B cell (primary cell): ENCODE measurements at regions not wholly inside any gene's neighbourhood (a gene's known extent, or its start where the extent isn't known, plus 50 kb on each side); places are given as distances from the start of the nearest gene placed in this dataset.

Experiments used
- ATAC-seq: fragments of 200-7000 bp; cut with Tn5 transposase; one replicate; pipeline ENCODE4 v1.10.0; 2021; ENCODE audit warnings: low read depth, mild to moderate bottlenecking, moderate number of reproducible peaks, moderate library complexity
- CTCF ChIA-PET: fragments of 350-600 bp; sonication (Branson Sonifier 250); formaldehyde crosslinking; loops from one replicate; lab custom pipeline; 2021; ENCODE audit warnings: antibody characterized with exemption, inconsistent platforms; lab: Charles Lee
- POLR2A ChIA-PET: fragments of 350-600 bp; sonication (Branson Sonifier 250); formaldehyde crosslinking; loops from one replicate; lab custom pipeline; 2021; ENCODE audit warnings: antibody characterized with exemption; lab: Charles Lee
- DNase-seq: peaks from one replicate; pipeline ENCODE4 v3.0.0; 2013
- H2AFZ ChIP-seq: 2 replicates; pipeline ENCODE4 v1.6.1; 2012; ENCODE audit warnings: mild to moderate bottlenecking, low read depth, low read length; ENCODE audit not compliant: insufficient read depth, poor library complexity, severe bottlenecking
- H3K27ac ChIP-seq, 2 donors: 1 replicate in 1 of 2; 2 replicates in 1 of 2; pipeline ENCODE4 v1.5.1; 2012 to 2013; ENCODE audit warnings: low read length in 2 of 2, mild to moderate bottlenecking in 2 of 2, moderate library complexity in 1 of 2
- H3K27me3 ChIP-seq, 4 experiments: fragments of 200-600 bp in 1 of 4; sonication (generic) in 1 of 4; replicated peaks in 1 of 4; 1 replicate in 2 of 4; 2 replicates in 2 of 4; pipeline versions ENCODE4 v1.6.1 to v1.7.0; 2013 to 2016; ENCODE audit warnings: low read length in 3 of 4, mild to moderate bottlenecking in 2 of 4, mixed read lengths in 1 of 4, moderate library complexity in 1 of 4; ENCODE audit not compliant: insufficient read depth in 4 of 4, control insufficient read depth in 3 of 4; ENCODE audit errors: control extremely low read depth in 1 of 4
- H3K36me3 ChIP-seq, 2 experiments: replicated peaks in 1 of 2; 1 replicate in 1 of 2; 2 replicates in 1 of 2; pipeline versions ENCODE4 v1.6.1 to v1.7.1; 2013; ENCODE audit warnings: low read length in 1 of 2; ENCODE audit not compliant: insufficient read depth in 2 of 2, control insufficient read depth in 1 of 2; ENCODE audit errors: control extremely low read depth in 1 of 2, extremely low read depth in 1 of 2
- H3K4me1 ChIP-seq, 2 donors: fragments of 200-600 bp in 1 of 2; sonication (generic) in 1 of 2; 1 replicate in 1 of 2; 2 replicates in 1 of 2; pipeline versions ENCODE4 v1.5.1 to v1.6.1; 2013 to 2017; ENCODE audit warnings: low read length in 2 of 2; ENCODE audit not compliant: control insufficient read depth in 2 of 2, insufficient read depth in 2 of 2
- H3K4me2 ChIP-seq: replicated peaks from 2 replicates; pipeline ENCODE3; 2012; ENCODE audit warnings: mild to moderate bottlenecking, low read depth, low read length; ENCODE audit not compliant: poor library complexity, severe bottlenecking
- H3K4me3 ChIP-seq, 5 experiments: fragments of 200-600 bp in 1 of 5; sonication (generic) in 1 of 5; 1 replicate in 3 of 5; 2 replicates in 2 of 5; pipeline versions ENCODE4 v1.5.1 to v1.7.0; 2011 to 2016; ENCODE audit warnings: low read length in 4 of 5, mild to moderate bottlenecking in 4 of 5, low read depth in 2 of 5, control low read depth in 1 of 5, moderate library complexity in 1 of 5; ENCODE audit not compliant: insufficient read depth in 1 of 5; ENCODE audit errors: control extremely low read depth in 1 of 5, extremely low read depth in 1 of 5
- H3K79me2 ChIP-seq: fragments of 200-600 bp; sonication (generic); one replicate; pipeline ENCODE4 v1.6.0; 2016; ENCODE audit warnings: low read length; ENCODE audit not compliant: control insufficient read depth, insufficient read depth
- H3K9ac ChIP-seq: fragments of 200-600 bp; sonication (generic); 2 replicates; pipeline ENCODE4 v1.6.1; 2017; ENCODE audit warnings: mild to moderate bottlenecking, low read length, moderate library complexity
- H3K9me3 ChIP-seq, 3 donors: one replicate each; pipeline versions ENCODE4 v1.6.1 to v1.7.1; 2013; ENCODE audit warnings: low read length in 2 of 3; ENCODE audit not compliant: control insufficient read depth in 2 of 3, insufficient read depth in 1 of 3; ENCODE audit errors: control extremely low read depth in 1 of 3
- H4K20me1 ChIP-seq: 2 replicates; pipeline ENCODE4 v1.6.0; 2012; ENCODE audit warnings: mild to moderate bottlenecking, low read length; ENCODE audit not compliant: insufficient read depth, control insufficient read depth, poor library complexity, severe bottlenecking
- H3K27ac Mint-ChIP-seq: one replicate; pipeline ENCODE4 v1.8.0; 2021; ENCODE audit warnings: mixed read lengths
- H3K27me3 Mint-ChIP-seq: one replicate; pipeline ENCODE4 v1.8.0; 2021; ENCODE audit warnings: mixed read lengths
- H3K4me1 Mint-ChIP-seq: one replicate; pipeline ENCODE4 v1.8.0; 2021; ENCODE audit warnings: mixed read lengths
- H3K4me3 Mint-ChIP-seq: one replicate; pipeline ENCODE4 v1.8.0; 2021; ENCODE audit warnings: mixed read lengths
- H3K9me3 Mint-ChIP-seq: one replicate; pipeline ENCODE4 v1.8.0; 2022; ENCODE audit warnings: mixed read lengths; ENCODE audit not compliant: insufficient read depth
- CTCF ChIP-seq: fragments of 200-600 bp; IDR thresholded peaks from one replicate; pipeline ENCODE4 v1.8.0; 2022; ENCODE audit warnings: antibody characterized with exemption, mild to moderate bottlenecking
- EZH2 ChIP-seq: IDR thresholded peaks from 2 replicates; pipeline ENCODE4 v1.6.1; 2012; ENCODE audit warnings: borderline replicate concordance, low read depth, mild to moderate bottlenecking, moderate library complexity, low read length; ENCODE audit not compliant: insufficient read depth, poor library complexity, severe bottlenecking
- WGBS: methylation state at CpG from one replicate; pipeline ENCODE4 v1.1.5; 2013; ENCODE audit warnings: missing lambda C conversion rate; ENCODE audit not compliant: insufficient coverage; 5-methylcytosine and 5-hydroxymethylcytosine counted together
- intact Hi-C: fragments of 100-400 bp; cut with micrococcal nuclease; formaldehyde crosslinking; loops from one replicate; pipeline ENCODE4 v1.10.0; 2022

DNA sequence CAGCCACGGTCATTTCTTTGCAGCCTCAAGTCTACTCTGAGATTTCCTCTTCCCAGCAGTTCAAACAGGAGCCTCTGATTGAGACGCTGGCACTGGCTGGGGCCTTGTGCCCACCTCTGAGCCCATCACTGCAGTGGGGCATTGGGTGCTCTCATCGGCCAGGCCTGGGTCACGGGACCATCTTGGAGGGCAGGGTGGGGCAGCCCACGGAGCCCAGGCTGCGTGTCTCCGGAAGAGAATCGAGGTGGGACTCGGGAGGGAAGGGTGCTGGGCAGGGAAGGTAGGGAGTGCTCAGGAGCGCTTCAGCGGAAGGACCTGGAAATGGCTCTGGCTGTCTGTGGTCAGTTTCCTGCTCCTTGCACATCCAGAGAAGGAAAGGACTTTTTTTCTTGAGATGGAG lies 82.4 kb downstream of the RTP5 start:
- H3K9ac ChIP-seq: no peak overlapping the region

DNA sequence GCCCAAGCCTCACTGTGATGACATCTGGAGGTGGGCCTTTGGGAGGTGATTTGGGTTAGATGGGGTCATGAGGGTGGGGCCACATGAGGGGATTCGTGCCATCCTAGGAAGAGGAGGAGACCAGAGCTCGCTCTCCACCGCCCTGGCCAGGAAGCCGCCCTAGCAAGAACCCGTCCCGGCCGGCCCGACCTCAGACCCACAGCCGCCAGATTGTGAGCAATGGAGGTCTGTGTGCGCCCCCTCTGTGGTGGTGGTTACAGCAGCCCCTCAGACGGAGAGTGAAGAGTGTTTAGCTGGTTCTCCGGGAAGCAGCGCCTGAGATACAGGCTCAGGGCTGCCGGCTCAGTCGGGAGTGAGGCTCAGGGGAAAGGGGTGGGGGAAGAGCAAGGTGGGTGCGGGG lies 83.3 kb downstream of the RTP5 start:
- H3K9ac ChIP-seq: no peak overlapping the region
- DNase-seq: no peak
- Mint-ChIP-seq H3K27me3 (no peaks in the 10 kb centered on the region), H3K9me3 (peaks cover 5% of the 10 kb centered on the region), H3K4me3 (no peak overlapping the region), H3K27ac (no peak overlapping the region), H3K4me1 (peaks cover 21% of the 10 kb centered on the region)
- H3K4me1 ChIP-seq: peaks cover 4 to 12% of the 10 kb centered on the region in 2 donors
- no peak for ATAC-seq
- no peak overlapping the region for H2AFZ ChIP-seq
- intact Hi-C loops: no loop called here
- H3K27me3 ChIP-seq: no peaks in the 10 kb centered on the region
- 97% methylated on average over 10 of the region's 16 CpGs for WGBS
- H3K79me2 ChIP-seq: peaks cover 33% of the 10 kb centered on the region
- H3K4me3 ChIP-seq: no peak overlapping the region
- ChIA-PET CTCF (interaction anchor here (2.6 to 2.9 kb wide), 4 partner anchors 8 to 70 kb away, joined by 15 to 33 read pairs (median 23); no protein-coding TSS in a partner anchor), POLR2A (no interaction called here)
- no peak overlapping the region for H3K27ac ChIP-seq
- no peak overlapping the region for H3K4me2 ChIP-seq
- TF ChIP-seq CTCF (no peak), EZH2 (no peak)
- H3K9me3 ChIP-seq: peaks cover 0 to 15% (median 7%) of the 10 kb centered on the region in 3 donors
- peaks cover 0 to 11% of the 10 kb centered on the region in 2 experiments for H3K36me3 ChIP-seq
- no peaks in the 10 kb centered on the region for H4K20me1 ChIP-seq

More for the DNA sequence above, 82.4 kb downstream of the RTP5 start:
- ChIA-PET CTCF (interaction anchor here (1.6 to 2.9 kb wide), 6 partner anchors 9 to 71 kb away, joined by 13 to 33 read pairs (median 18); no protein-coding TSS in a partner anchor), POLR2A (no interaction called here)
- Histone ChIP-seq H3K4me2 (no peak overlapping the region), H2AFZ (no peak overlapping the region), H3K79me2 (peaks cover 33% of the 10 kb centered on the region), H3K4me3 (no peak overlapping the region), H3K36me3 (peaks cover 0 to 6% of the 10 kb centered on the region in 2 experiments), H3K4me1 (peaks cover 4 to 12% of the 10 kb centered on the region in 2 donors), H4K20me1 (no peaks in the 10 kb centered on the region), H3K9me3 (peaks cover 0 to 6% (median 0%) of the 10 kb centered on the region in 3 donors), H3K27ac (no peak overlapping the region), H3K27me3 (no peaks in the 10 kb centered on the region)
- intact Hi-C loops: no loop called here
- WGBS: 94% methylated on average over 11 of the region's 11 CpGs
- Mint-ChIP-seq H3K4me1 (peaks cover 21% of the 10 kb centered on the region), H3K9me3 (peaks cover under 1% of the 10 kb centered on the region), H3K27ac (no peak overlapping the region), H3K27me3 (no peaks in the 10 kb centered on the region), H3K4me3 (no peak overlapping the region)
- TF ChIP-seq EZH2 (no peak), CTCF (no peak)
- ATAC-seq (no peak), DNase-seq (no peak)
